Fibroblast of mammary gland (primary cell): ENCODE measurements at regions not wholly inside any gene's neighbourhood (a gene's known extent, or its start where the extent isn't known, plus 50 kb on each side); places are given as distances from the start of the nearest gene placed in this dataset.
"Not testable (repeated sequence)": the region's sequence is repeated elsewhere in the genome, so short reads cannot be mapped to it uniquely, and the experiment has no call there.

Experiments
- DNase-seq: peaks from one replicate; pipeline ENCODE4 v3.0.0-alpha.2; 2010; ENCODE audit warnings: low read depth
- H3K4me3 ChIP-seq: 2 replicates; pipeline ENCODE4 v1.5.1; 2011; ENCODE audit warnings: low read depth, mild to moderate bottlenecking, low read length, moderate library complexity; ENCODE audit not compliant: control insufficient read depth
- TF ChIP-seq, protein P1 (sequence below): conservative IDR thresholded peaks from 2 replicates; pipeline ENCODE4 v1.5.1; 2011; ENCODE audit warnings: low read depth, low read length, inconsistent platforms; ENCODE audit not compliant: control insufficient read depth, insufficient read depth

DNA sequence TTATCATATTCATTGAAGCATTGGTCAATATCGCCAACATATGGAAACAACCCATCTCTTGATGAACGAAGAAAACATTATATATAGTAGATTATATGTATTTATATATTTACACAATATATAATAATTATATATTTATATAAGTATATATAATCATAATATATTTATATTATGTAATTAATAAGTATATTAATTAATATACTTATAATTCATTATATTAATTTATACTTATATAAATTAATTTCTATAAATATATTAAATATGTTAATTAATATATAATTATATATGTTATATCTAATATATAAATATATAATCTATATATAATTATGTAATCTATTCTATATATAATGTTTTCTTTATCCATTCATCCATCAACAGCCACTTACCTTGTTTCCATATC lies 69.0 kb upstream of the SRD5A3 start:
- TF ChIP-seq, protein P1, sequence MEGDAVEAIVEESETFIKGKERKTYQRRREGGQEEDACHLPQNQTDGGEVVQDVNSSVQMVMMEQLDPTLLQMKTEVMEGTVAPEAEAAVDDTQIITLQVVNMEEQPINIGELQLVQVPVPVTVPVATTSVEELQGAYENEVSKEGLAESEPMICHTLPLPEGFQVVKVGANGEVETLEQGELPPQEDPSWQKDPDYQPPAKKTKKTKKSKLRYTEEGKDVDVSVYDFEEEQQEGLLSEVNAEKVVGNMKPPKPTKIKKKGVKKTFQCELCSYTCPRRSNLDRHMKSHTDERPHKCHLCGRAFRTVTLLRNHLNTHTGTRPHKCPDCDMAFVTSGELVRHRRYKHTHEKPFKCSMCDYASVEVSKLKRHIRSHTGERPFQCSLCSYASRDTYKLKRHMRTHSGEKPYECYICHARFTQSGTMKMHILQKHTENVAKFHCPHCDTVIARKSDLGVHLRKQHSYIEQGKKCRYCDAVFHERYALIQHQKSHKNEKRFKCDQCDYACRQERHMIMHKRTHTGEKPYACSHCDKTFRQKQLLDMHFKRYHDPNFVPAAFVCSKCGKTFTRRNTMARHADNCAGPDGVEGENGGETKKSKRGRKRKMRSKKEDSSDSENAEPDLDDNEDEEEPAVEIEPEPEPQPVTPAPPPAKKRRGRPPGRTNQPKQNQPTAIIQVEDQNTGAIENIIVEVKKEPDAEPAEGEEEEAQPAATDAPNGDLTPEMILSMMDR = no peak
- DNase-seq = no peak
- H3K4me3 ChIP-seq = no peak overlapping the region

DNA sequence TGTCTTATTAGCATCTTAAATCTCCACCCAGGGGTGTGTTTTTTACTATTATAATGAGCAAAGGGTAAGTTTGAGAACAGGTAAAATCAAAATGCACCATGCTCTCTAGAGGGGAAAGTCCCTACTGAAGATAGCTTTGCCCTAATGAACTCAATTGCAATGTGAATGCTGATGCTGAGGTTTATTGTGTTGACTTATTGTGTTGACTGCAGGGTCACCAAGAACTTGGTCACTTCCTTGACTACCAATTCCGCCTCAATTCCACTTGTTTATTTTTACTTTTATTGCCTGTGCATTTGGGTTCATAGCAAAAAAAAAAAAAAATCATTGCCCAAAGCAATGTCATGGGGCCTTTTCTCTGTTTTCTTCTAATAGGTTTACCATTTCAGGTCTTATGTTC lies 67.7 kb upstream of the SRD5A3 start:
- no peak overlapping the region for H3K4me3 ChIP-seq

DNA sequence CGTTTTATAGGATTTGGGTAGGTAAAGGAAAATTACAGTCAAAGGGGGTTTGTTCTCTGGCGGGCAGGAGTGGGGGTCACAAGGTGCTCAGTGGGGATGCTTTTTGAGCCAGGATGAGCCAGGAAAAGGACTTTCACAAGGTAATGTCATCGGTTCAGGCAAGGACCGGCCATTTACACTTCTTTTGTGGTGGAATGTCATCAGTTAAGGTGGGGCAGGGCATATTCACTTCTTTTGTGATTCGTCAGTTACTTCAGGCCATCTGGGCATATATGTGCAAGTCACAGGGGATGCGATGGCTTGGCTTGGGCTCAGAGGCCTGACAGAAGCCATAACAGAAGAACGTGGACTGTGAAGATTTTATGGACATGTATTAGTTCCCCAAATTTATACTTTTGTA lies 65.6 kb upstream of the SRD5A3 start:
- DNase-seq, H3K4me3 ChIP-seq: not testable (repeated sequence)

More for the DNA sequence above, 67.7 kb upstream of the SRD5A3 start:
- TF ChIP-seq, protein P1 = no peak
- no peak for DNase-seq

DNA sequence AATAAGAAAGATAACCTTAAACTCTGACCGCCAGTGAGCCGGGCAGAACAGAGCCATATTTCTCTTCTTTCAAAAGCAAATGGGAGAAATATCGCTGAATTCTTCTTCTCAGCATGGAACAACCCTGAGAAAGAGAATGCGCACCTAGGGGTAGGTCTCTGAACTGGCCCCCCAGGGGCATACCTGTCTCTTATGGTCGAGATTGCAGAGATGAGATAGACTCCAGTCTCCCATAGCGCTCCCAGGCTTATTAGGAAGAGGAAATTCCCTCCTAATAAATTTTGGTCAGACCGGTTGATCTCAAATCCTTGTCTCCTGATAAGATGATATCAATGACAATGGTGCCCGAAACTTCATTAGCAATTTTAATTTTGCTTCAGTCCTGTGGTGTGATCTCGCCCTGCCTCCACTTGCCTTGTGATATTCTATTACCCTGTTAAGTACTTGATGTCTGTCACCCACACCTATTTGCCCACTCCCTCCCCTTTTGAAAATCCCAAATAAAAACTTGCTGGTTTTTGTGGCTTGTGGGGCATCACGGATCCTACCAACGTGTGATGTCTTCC lies 64.8 kb upstream of the SRD5A3 start:
- not testable (repeated sequence) for DNase-seq

DNA sequence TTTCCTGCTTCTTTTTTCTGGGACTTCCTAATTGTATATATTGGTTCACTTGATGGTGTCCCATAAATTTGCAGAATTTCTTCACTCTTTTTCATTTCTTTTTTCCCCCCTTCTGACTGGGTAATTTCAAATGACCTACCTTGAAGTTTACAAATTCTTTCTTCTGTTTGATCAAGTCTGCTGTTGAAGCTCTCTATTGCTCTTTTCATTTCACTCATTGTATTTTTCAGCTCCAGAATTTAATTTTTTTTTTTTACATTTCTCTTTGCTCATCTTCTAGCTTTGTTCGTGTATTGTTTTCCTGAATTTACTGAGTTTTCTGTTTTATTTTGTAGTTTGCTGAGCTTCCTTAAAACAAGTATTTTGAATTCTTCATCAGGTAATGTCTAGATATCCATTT lies 61.7 kb upstream of the SRD5A3 start:
- DNase-seq = no peak
- TF ChIP-seq, protein P1 = no peak
- H3K4me3 ChIP-seq = no peak overlapping the region

More for the DNA sequence above, 64.8 kb upstream of the SRD5A3 start:
- H3K4me3 ChIP-seq = not testable (repeated sequence)

DNA sequence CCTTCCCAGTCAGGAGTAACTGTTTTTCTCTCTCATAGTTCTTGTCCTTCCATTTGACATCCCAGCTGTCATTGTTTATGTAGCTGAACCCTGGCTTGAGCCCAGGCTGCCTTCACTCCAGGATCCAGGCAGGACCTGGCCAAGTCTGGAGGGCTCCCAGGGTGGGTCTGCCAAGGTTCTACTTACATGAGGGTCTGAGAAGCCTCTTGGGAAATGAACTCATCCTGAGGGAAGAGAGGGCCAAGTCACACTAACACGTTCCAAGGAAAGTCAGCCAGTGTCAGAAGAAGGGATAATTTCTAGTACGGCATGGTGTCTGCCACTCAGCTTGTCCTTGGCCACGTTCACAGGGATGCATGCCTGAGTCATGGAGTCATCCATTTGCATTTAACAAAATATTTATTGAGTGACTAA lies 54.8 kb upstream of the SRD5A3 start:
- peak; percentile 40 for DNase-seq
- TF ChIP-seq, protein P1 = no peak
- no peak overlapping the region for H3K4me3 ChIP-seq

DNA sequence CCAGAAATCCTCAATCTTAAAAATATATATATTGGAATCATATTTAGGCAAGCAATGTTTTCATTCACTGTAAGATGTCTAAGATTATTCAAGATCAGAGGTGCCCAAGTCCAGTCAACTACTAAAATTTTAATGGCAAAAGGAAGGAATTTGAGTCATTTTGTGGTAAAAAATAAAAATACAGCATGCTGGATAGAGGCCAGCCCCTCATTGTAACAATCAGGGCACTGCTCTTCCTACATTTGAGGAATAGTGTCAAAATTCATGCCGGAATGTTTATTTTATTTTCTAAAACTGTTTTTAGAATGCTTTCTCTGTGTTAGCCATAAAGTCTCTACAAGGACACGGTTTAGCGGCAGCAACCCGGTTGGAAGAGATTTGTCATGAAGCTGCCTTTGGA lies 49.9 kb upstream of the SRD5A3 start:
- no peak overlapping the region for H3K4me3 ChIP-seq
- TF ChIP-seq, protein P1 = no peak
- DNase-seq = no peak
